Liver (tissue), 8 donors: ENCODE measurements at regions not wholly inside any gene's neighbourhood (a gene's known extent, or its start where the extent isn't known, plus 50 kb on each side); places are given as distances from the start of the nearest gene placed in this dataset.

Experiments
- DNase-seq: peaks from one replicate; pipeline ENCODE4 v3.0.0-alpha.2; 2017; ENCODE audit warnings: low spot score
- H3K27ac ChIP-seq, 2 donors: one replicate each; pipeline ENCODE4 v1.7.0; 2013; ENCODE audit warnings: inconsistent platforms in 2 of 2, low read length in 2 of 2, control low read depth in 1 of 2, low read depth in 1 of 2, mild to moderate bottlenecking in 1 of 2
- H3K27me3 ChIP-seq, 4 donors: one replicate each; pipeline versions ENCODE4 v1.6.1 to v1.7.0; 2013; ENCODE audit warnings: low read length in 3 of 4, inconsistent platforms in 1 of 4, mild to moderate bottlenecking in 1 of 4, moderate library complexity in 1 of 4; ENCODE audit not compliant: control insufficient read depth in 4 of 4, insufficient read depth in 4 of 4
- H3K36me3 ChIP-seq, 4 donors: one replicate each; pipeline versions ENCODE4 v1.6.1 to v1.7.0; 2013; ENCODE audit warnings: low read length in 3 of 4, mild to moderate bottlenecking in 3 of 4, low read depth in 1 of 4, moderate library complexity in 1 of 4; ENCODE audit not compliant: control insufficient read depth in 4 of 4, insufficient read depth in 3 of 4
- H3K4me1 ChIP-seq, 4 donors: one replicate each; pipeline versions ENCODE4 v1.6.1 to v1.7.0; 2013; ENCODE audit warnings: low read length in 3 of 4, mild to moderate bottlenecking in 3 of 4, moderate library complexity in 1 of 4; ENCODE audit not compliant: control insufficient read depth in 4 of 4, insufficient read depth in 4 of 4
- H3K4me3 ChIP-seq, 3 donors: one replicate each; pipeline versions ENCODE4 v1.6.1 to v1.7.0; 2013; ENCODE audit warnings: low read length in 3 of 3, control low read depth in 1 of 3, low read depth in 1 of 3, mild to moderate bottlenecking in 1 of 3
- H3K9ac ChIP-seq, 2 donors: one replicate each; pipeline ENCODE4 v1.7.0; 2013; ENCODE audit warnings: low read length in 2 of 2, mild to moderate bottlenecking in 2 of 2, moderate library complexity in 2 of 2, control low read depth in 1 of 2, low read depth in 1 of 2
- H3K9me3 ChIP-seq, 4 donors: one replicate each; pipeline versions ENCODE4 v1.6.1 to v1.7.0; 2013; ENCODE audit warnings: low read length in 3 of 4; ENCODE audit not compliant: control insufficient read depth in 4 of 4
- ATF3 ChIP-seq: IDR thresholded peaks from 2 replicates; pipeline ENCODE4 v1.6.1; 2016; ENCODE audit warnings: antibody characterized with exemption
- CTCF ChIP-seq: fragments of 150-350 bp; IDR thresholded peaks from 2 replicates; pipeline ENCODE4 v1.5.1; 2017; ENCODE audit warnings: improper control_type of control experiment, low read depth, low read length; ENCODE audit not compliant: missing input control
- EGR1 ChIP-seq, 2 donors: IDR thresholded peaks; 2 replicates each; pipeline ENCODE4 v1.6.1; 2016 to 2018; ENCODE audit warnings: antibody characterized with exemption in 2 of 2, low read depth in 2 of 2
- FOXA1 ChIP-seq: IDR thresholded peaks from 2 replicates; pipeline ENCODE4 v1.6.1; 2016; ENCODE audit warnings: antibody characterized with exemption
- FOXA2 ChIP-seq: IDR thresholded peaks from 2 replicates; pipeline ENCODE4 v1.6.1; 2016; ENCODE audit warnings: antibody characterized with exemption
- GABPA ChIP-seq, 2 donors: IDR thresholded peaks in 1 of 2; conservative IDR thresholded peaks in 1 of 2; 2 replicates each; pipeline ENCODE4 v1.6.1; 2016; ENCODE audit warnings: antibody characterized with exemption in 2 of 2, mild to moderate bottlenecking in 1 of 2, moderate library complexity in 1 of 2
- HNF4A ChIP-seq, 2 donors: conservative IDR thresholded peaks; 2 replicates each; pipeline ENCODE4 v1.6.1; 2016; ENCODE audit warnings: antibody characterized with exemption in 2 of 2, mild to moderate bottlenecking in 2 of 2
- HNF4G ChIP-seq: IDR thresholded peaks from 2 replicates; pipeline ENCODE4 v1.6.1; 2016; ENCODE audit warnings: antibody characterized with exemption
- JUND ChIP-seq, 2 donors: IDR thresholded peaks; 2 replicates each; pipeline ENCODE4 v1.6.1; 2016; ENCODE audit warnings: antibody characterized with exemption in 2 of 2
- MAX ChIP-seq: IDR thresholded peaks from 2 replicates; pipeline ENCODE4 v1.6.1; 2016; ENCODE audit warnings: antibody characterized with exemption
- NR2F2 ChIP-seq: IDR thresholded peaks from 2 replicates; pipeline ENCODE4 v1.6.1; 2016; ENCODE audit warnings: antibody characterized with exemption
- RAD21 ChIP-seq, 2 donors: IDR thresholded peaks; 2 replicates each; pipeline ENCODE4 v1.6.1; 2016; ENCODE audit warnings: antibody characterized with exemption in 2 of 2, mild to moderate bottlenecking in 2 of 2
- SP1 ChIP-seq: IDR thresholded peaks from 2 replicates; pipeline ENCODE4 v1.6.1; 2018; ENCODE audit warnings: antibody characterized with exemption, mild to moderate bottlenecking
- TAF1 ChIP-seq: conservative IDR thresholded peaks from 2 replicates; pipeline ENCODE4 v1.6.1; 2016; ENCODE audit warnings: antibody characterized with exemption, mild to moderate bottlenecking
- ZBTB33 ChIP-seq: IDR thresholded peaks from 2 replicates; pipeline ENCODE4 v1.6.1; 2016; ENCODE audit warnings: antibody characterized with exemption
- WGBS: extraction: QIAGEN DNeasy Blood & Tissue Kit; methylation state at CpG from one replicate; pipeline ENCODE4 v1.1.7; 2013; 5-methylcytosine and 5-hydroxymethylcytosine counted together
- donor health status: healthy.
- donor health status: healthy.
- donor health status: healthy.
- donor health status: healthy.
- donor health status: healthy.

DNA sequence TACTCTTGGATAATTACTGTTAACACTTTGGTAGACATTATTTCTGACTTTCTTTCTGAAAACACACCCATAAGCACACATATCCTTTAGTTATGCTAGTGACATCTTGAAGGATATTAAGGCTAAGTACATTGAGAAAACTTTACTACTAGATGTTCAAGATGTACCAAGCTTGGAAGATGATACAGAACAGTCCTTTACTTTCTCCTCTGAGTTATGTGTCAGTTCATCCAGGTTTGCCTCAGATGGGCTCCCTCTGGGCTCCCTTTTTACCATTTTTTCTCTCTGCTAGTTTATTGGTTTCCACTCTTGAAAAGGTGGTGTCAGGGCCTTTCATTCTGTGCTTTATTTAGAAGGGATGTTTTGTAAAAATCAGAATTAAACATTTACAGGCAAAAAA, 172.3 kb downstream of the S1PR1 start:
- H3K9ac ChIP-seq = no peak overlapping the region
- H3K27ac ChIP-seq = no peak overlapping the region
- TF ChIP-seq SP1 = no peak
- TF ChIP-seq CTCF = no peak
- no peak for TF ChIP-seq RAD21 (IDR thresholded peaks at IDR 0.05)
- TF ChIP-seq HNF4G = no peak
- TF ChIP-seq GABPA (IDR thresholded peaks at IDR 0.05 in 1 of 2, conservative IDR thresholded peaks at IDR 0.05 in 1 of 2) = no peak
- no peak for TF ChIP-seq MAX
- TF ChIP-seq FOXA2 = no peak
- TF ChIP-seq HNF4A (conservative IDR thresholded peaks at IDR 0.05) = no peak
- TF ChIP-seq FOXA1 = no peak
- TF ChIP-seq ZBTB33 = no peak
- H3K9me3 ChIP-seq = no peaks in the 10 kb centered on the region
- no peaks in the 10 kb centered on the region for H3K4me1 ChIP-seq
- H3K4me3 ChIP-seq = no peak overlapping the region
- no peaks in the 10 kb centered on the region for H3K27me3 ChIP-seq
- no peaks in the 10 kb centered on the region for H3K36me3 ChIP-seq
- no peak for DNase-seq

DNA sequence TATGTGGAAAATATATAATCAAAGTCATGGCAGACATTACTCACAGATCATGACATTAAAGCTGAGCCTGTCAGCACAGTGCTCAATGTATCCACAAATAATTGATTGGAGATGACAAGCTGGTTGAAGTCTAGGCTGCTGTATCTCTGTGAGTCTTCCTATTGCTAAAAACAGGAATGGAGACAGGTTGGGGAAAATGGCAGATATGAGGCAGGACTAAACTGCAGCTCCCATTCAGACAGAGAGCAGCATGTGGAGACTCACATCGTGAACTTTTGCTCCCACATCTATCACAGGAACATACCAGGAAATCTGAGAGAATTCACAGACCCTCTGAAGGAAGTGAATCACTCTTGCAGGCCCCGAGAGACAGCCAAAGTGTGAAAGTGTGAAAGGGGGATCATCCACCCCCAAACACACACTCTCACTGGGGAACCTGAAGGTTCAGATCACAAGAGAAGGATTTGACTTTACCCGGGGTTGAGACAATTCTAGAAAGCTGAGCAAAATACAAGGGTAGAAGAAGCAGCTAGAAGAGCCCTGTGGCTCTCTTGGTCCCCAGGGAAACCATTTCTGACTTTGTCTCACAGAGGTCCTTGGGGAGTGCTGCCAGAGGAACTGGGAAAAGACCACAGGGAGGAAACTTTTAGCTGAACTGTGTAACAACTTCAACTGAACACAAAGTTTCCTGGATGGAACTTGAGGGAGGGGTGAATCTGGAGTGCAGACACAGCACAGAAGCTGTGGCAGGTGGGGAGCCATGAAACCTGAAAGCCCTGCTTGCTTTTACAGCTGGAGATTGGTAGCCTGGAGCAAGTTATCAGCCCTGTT, 173.4 kb downstream of the S1PR1 start:
- H3K36me3 ChIP-seq = no peaks in the 10 kb centered on the region

More for the DNA sequence above, 173.4 kb downstream of the S1PR1 start:
- Histone ChIP-seq H3K9ac (no peak overlapping the region), H3K9me3 (no peaks in the 10 kb centered on the region), H3K27me3 (no peaks in the 10 kb centered on the region), H3K27ac (no peak overlapping the region), H3K4me1 (no peaks in the 10 kb centered on the region), H3K4me3 (no peak overlapping the region)
- DNase-seq = no peak
- TF ChIP-seq FOXA1 = no peak
- no peak for TF ChIP-seq JUND (IDR thresholded peaks at IDR 0.05)
- no peak for TF ChIP-seq CTCF
- TF ChIP-seq TAF1 = no peak
- TF ChIP-seq HNF4G = no peak
- TF ChIP-seq EGR1 (IDR thresholded peaks at IDR 0.05; ENCODE audit: low read depth in 2 of 2) = no peak
- TF ChIP-seq NR2F2 = no peak
- no peak for TF ChIP-seq FOXA2
- TF ChIP-seq ATF3 = no peak
- TF ChIP-seq HNF4A (conservative IDR thresholded peaks at IDR 0.05) = no peak
- TF ChIP-seq MAX = no peak
- no peak for TF ChIP-seq ZBTB33
- TF ChIP-seq GABPA (IDR thresholded peaks at IDR 0.05 in 1 of 2, conservative IDR thresholded peaks at IDR 0.05 in 1 of 2) = no peak
- WGBS = 48% methylated on average over 3 of the region's 3 CpGs
